ENCODE measurements at regions not wholly inside any gene's neighbourhood (a gene's known extent, or its start where the extent isn't known, plus 50 kb on each side); places are given as distances from the start of the nearest gene placed in this dataset.
"Not testable (repeated sequence)": the region's sequence is repeated elsewhere in the genome, so short reads cannot be mapped to it uniquely, and the experiment has no call there.

DNA sequence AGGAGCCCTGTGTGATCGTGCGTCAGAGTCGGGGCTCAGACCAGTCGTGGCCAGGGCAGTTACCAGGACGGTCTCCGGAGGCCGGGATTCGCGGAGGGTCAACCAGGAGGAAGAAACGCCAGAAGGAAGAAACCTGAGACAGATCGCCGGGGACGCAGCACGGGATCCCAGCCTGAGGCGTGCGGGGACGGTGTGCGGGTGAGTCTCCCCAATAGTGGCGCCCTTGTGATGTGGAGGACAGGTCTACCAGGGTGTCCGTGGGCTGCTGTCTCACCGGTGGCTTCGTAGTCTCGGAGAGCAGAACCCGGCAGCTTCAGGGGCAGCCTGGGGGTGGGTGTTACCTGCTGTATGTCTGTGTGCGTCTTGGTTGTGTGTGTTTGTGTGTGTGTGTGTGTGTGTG, 1399.1 kb upstream of the PCDH10 start:
- DNase-seq (ENCODE audit: low read depth); H3K4me3 ChIP-seq (ENCODE audit: control insufficient read depth, low read depth, low read length): not testable (repeated sequence)

DNA sequence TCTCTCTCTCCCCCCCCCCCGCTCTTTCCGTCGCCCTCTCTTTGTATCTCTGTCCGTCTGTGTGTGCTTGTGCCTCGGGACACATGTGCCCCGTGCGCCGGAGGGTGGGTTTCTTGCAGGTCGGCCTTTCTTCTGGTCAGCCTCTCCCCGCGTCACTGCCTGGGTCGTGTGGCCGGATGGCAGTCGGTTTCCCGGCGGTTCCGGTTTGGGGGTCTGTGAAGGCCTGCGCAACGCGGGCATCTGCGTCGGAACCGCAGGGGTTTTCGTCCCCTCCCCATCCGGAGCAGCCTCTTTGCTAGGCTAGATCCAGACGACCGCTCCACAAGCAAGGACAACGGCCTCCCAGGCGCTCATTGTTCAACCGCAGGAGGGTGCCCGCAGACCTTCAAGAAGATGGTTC, 1398.6 kb upstream of the PCDH10 start:
- H3K4me3 ChIP-seq (ENCODE audit: control insufficient read depth, low read depth, low read length); DNase-seq (ENCODE audit: low read depth): not testable (repeated sequence)

GRCh38 chr4:131762234-131762633, 1386.9 kb upstream of the PCDH10 start:
- not testable (repeated sequence) for DNase-seq (ENCODE audit: low read depth); H3K4me3 ChIP-seq (ENCODE audit: control insufficient read depth, low read depth, low read length)

- TF ChIP-seq CTCF (IDR thresholded peaks at IDR 0.05; ENCODE audit: control insufficient read depth, insufficient read depth, low read depth, low read length, missing control alignments) = no peak
- DNase-seq (ENCODE audit: low read depth) = no peak
- H3K4me3 ChIP-seq (ENCODE audit: control insufficient read depth, low read depth, low read length) = no peak overlapping the region
Observed at GRCh38 chr4:131764730-131765129, 1384.4 kb upstream of the PCDH10 start.

- peak; percentile 60 for DNase-seq (ENCODE audit: low read depth)
- H3K4me3 ChIP-seq (ENCODE audit: control insufficient read depth, low read depth, low read length) = not testable (repeated sequence)
Observed at GRCh38 chr4:131774382-131774781, 1374.7 kb upstream of the PCDH10 start.

GRCh38 chr4:131810565-131810964, 1338.5 kb upstream of the PCDH10 start:
- not testable (repeated sequence) for H3K4me3 ChIP-seq (ENCODE audit: control insufficient read depth, low read depth, low read length); DNase-seq (ENCODE audit: low read depth)
